GM12865 (cell line): ENCODE measurements at regions not wholly inside any gene's neighbourhood (a gene's known extent, or its start where the extent isn't known, plus 50 kb on each side); places are given as distances from the start of the nearest gene placed in this dataset.

ENCODE experiments used
- DNase-seq: peaks from one replicate; pipeline ENCODE4 v3.0.0; 2010; ENCODE audit warnings: low read depth
- H3K4me3 ChIP-seq: 2 replicates; pipeline ENCODE4 v1.5.1; 2011; ENCODE audit warnings: mild to moderate bottlenecking, low read depth, low read length, control low read depth
- CTCF ChIP-seq: IDR thresholded peaks from 2 replicates; pipeline ENCODE4 v1.5.1; 2011; ENCODE audit warnings: low read length, control low read depth, low read depth, inconsistent platforms; ENCODE audit not compliant: insufficient read depth; ENCODE audit errors: missing control alignments

GRCh38 chr13:67964091-67964490, 734.0 kb upstream of the PCDH9 start:
- no peak for TF ChIP-seq CTCF
- no peak for DNase-seq
- H3K4me3 ChIP-seq: no peak overlapping the region

GRCh38 chr13:67961331-67961730, 731.2 kb upstream of the PCDH9 start:
- H3K4me3 ChIP-seq: no peak overlapping the region
- DNase-seq: no peak
- no peak for TF ChIP-seq CTCF

GRCh38 chr13:67951431-67951830, 721.3 kb upstream of the PCDH9 start:
- no peak for DNase-seq
- no peak overlapping the region for H3K4me3 ChIP-seq
- no peak for TF ChIP-seq CTCF

- DNase-seq: no peak
- no peak for TF ChIP-seq CTCF
- H3K4me3 ChIP-seq: no peak overlapping the region
Measured at GRCh38 chr13:67950603-67951002, 720.5 kb upstream of the PCDH9 start.

- no peak for DNase-seq
- no peak for TF ChIP-seq CTCF
- H3K4me3 ChIP-seq: no peak overlapping the region
Measured at GRCh38 chr13:67946131-67946530, 716.0 kb upstream of the PCDH9 start.

GRCh38 chr13:67943116-67943515, 713.0 kb upstream of the PCDH9 start:
- no peak for TF ChIP-seq CTCF
- no peak overlapping the region for H3K4me3 ChIP-seq
- DNase-seq: no peak

- no peak for TF ChIP-seq CTCF
- no peak overlapping the region for H3K4me3 ChIP-seq
- no peak for DNase-seq
Measured at GRCh38 chr13:67935626-67936025, 705.5 kb upstream of the PCDH9 start.
